Fibroblast of skin of left quadriceps (primary cell): ENCODE measurements at regions not wholly inside any gene's neighbourhood (a gene's known extent, or its start where the extent isn't known, plus 50 kb on each side); places are given as distances from the start of the nearest gene placed in this dataset.
"Not testable (repeated sequence)": the region's sequence is repeated elsewhere in the genome, so short reads cannot be mapped to it uniquely, and the experiment has no call there.

Experiments
- DNase-seq, 2 experiments: peaks; one replicate each; pipeline ENCODE4 v3.0.0-alpha.2; 2013; ENCODE audit warnings: low read depth in 2 of 2

DNA sequence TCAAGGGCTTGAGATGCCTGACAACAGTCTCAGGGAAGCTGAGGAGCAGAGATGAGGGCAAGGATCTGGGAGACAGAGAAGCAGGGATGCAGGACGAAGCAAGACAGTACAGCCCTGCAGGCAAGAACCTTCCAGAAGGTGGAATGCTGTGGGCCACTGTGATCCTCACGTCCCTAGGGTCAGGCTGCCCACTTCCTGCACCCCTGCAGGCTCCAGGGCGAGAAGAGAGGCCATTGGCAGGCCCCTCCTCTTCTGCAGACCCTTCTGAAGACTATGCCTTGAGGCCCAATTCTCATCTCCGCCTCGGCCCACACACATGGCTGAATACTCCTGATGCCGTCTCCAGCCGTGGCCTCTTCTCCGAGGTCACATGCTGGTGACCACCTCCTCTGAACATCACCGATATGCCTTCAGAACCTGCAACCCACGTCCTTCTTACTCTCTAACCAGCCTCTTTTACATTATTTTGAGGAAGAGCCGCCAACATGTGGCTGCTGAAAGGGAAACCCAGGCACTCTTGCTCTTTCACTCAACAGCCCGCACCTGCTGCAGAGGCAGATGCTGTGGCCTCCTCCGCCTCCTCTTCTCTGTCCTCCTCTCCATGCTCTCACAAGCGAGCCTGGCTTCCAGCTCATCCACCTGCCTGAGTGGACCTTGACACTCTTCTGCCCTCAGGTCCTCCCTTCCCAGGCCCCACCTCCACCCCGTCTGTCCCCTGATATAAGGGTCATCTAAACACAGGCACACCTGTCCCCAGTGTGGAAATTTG is 181.5 kb downstream of the IRX2 start:
- no peak for DNase-seq

DNA sequence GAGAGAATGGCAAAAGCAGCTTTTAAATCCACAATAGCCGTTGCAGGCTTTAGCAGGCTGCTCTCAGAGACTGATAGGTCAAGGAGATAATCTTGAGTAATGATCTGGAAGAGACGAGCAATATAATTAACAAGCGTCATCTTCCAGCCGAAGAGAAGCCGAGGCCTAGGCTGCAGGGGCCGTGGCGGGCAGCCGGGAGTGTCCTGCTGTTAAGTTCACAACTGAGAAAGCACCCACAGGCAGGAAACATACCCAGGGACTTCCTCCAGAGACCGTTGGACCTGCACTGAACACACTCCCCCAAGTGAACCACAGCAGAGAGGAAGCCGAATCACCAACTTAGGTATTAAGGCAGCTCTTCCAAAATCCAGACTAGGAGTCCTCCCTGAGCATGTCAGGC is 182.3 kb downstream of the IRX2 start:
- DNase-seq: no peak

DNA sequence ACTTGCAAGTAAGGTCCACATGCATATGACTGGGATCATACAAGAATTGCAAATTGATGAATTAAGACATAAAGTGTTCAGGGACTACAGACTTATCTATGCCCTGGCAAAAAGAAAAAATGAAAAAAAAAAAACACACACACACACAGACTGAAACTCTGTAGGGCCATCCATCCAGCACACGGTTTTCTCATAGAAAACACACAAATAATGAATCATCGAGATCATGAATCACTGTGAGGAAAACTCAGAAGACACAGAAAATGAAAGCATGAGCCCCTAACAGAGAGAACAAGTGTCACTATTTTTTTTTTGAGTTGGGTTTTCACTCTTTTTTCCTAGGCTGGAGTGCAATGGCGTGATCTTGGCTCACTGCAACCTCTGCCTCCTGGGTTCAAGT is 185.2 kb downstream of the IRX2 start:
- DNase-seq: no peak

DNA sequence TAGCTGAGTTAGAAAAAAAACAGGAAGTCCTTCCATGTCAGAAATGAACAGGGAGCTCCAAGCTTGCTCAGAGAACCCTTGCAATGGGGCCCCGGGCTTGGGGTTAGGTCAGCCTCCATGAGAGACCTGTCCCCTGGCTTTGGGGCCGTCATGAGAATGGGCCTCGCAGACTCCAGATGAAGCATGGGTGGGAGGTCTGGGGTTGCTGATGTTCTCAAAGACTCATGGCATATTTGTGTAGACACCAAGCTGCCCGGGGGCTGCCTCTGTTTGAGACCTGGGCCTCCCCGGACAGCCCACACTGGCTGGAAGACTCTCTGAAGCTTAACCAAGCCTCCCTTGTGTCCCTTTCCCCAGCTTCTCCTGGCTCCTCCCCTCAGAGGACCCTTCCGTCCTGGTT is 186.3 kb downstream of the IRX2 start:
- DNase-seq: no peak

DNA sequence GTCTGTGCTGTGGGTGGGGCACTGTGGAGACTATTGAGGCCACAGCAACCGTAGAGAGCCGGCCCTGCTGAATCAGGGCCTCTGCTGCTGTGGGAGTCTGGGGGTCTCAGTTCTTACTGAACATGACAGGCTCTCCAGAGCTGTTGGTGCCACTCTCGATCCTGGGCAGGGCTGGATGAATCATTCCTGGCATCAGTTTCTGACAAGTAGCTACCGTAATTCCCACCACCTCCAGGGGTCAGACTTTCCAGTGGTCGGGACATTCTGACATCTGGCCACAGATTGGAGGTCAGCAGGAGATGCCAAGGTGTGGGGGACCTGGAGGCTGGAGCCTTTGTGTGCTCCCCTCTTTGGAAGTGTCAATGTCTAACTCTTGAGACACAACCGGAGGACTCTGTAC is 188.4 kb downstream of the IRX2 start:
- no peak for DNase-seq

DNA sequence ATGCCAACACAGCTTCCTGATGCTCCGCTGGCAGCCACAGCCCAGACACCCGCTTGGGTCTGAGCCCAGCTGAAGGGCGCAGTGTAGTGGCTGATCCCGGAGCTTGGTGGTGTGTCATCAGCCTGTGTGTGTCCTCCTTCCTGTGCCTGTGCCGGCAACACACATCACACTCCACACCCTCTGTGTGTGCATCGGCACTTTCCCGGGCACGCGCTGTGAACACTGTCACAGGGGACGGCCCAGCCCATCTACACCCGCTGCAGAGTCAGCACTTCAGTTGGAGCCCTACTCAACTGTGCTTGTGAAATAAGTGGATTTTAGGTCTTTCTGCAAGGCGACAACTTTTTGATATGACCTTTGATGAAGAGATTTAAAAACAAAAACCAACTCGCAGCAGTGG is 189.4 kb downstream of the IRX2 start:
- DNase-seq: no peak

DNA sequence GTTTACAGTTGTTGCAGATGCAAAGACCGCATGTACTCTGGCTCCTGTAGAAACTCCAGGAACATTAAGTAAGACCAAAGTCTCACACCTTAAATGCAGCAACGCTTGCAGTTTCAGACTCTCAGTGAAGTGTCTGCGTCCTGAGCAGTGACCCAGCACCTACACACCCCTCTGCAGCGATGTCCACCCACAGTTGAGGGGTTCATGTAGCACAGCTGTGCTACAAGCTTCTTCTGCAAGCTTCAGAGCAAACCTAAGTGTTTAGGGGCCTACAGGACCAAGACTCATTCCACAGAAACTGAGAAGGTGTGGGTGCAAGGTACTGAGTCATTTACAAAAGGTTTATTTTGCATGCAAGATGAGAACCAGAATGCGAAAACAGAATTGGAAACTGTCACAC is 191.0 kb downstream of the IRX2 start:
- DNase-seq: no peak

DNA sequence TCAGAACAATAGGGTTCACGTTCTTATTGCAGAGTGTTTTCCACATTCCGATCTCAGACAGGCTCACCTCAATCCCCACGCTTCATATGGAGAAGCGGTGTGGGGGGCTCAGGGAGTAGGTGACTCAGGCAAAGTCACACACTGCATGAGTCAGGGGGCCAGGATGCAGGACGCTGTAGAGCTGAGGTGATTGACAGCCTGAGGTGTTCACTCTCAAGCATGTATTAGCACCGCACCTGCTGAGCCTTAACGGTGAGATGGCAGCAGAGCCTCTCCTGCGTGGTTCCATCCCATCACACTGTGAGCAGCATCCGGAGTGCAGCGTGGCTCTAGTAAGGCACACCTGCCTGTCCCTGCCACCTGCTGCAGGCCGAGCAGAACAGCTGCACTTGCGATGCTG is 194.0 kb downstream of the IRX2 start:
- no peak for DNase-seq

DNA sequence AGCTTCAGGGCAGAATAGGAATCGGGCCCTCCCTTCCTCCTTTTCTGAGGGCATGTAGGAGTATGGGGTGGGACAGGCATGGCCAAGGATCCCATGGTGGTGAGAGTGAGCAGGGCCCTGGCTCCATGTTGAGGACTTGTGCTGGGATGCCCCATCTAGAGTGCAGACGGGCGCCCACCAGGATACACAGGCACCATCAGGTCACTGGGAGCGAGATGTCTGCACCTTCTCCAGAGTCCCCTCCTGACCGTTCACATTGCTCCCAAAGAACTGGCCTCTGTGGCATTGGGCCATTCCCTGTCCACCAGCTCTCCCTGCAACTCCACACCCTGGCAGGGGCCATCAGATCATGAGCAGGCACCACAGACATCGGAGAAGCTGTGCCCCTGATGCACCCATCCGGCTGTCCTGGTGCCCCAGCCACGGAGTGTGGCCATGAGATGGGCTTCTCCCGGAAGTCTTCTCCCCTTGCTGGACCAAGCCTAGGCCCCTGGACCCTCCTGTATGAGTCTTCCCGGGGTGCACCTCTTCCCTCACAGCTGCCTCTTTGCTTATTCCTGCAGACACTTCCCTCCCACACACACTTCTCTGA is 195.0 kb downstream of the IRX2 start:
- DNase-seq: no peak

DNA sequence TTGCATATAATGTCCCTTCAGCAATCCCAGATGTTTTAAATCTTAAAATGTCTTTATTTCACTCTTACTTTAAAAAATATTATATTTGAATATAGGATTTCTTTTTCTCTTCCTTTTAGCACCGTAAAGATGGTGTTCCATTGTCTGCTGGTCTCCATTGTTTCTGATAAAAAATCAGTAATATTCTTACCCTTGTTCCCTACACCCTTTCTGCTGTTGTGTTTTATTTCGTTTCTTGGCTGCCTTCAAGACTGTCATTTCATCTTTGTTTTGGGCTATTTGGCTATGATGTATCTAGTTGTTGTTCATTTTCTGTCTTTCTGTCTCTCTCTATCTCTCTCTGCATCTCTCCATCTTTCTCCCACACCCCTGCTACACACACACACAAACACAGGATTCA is 197.9 kb downstream of the IRX2 start:
- no peak for DNase-seq

DNA sequence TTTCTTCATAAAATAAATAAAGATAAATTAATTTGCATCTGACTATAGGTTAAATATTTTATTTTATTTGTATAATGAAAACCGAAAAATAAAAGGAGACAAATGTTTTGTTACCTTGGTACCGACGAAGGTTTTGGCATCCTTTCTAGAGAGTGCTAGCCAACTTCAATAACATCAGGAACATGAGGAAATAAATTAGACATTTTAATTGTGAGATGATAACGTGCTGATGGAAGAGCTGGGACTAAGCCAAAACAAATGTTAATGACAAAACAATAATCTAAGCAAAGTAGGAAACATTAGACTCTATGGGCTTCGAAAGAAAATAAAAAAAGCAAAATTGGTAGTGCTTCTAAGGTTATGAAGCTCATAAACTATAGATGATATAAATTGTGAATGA is 201.0 kb downstream of the IRX2 start:
- no peak for DNase-seq

DNA sequence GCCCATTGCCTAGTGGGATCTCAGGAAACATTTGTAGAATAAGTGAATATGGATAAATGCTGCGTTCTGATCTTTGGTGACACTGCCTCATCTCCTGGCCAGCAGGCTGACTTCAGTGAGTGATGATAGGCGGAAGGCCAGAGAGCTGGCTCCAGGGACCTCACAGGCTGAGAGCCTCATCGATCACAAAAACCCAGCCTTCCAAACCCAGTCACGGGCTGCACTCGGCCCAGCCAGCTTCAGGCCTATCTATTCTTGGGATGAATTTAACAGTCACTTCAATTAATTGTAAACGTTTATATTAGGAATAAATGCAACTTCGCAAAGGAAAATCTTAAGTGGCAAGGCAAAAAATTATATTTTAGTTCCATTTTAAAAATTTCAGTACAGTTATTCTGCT is 201.6 kb downstream of the IRX2 start:
- no peak for DNase-seq

DNA sequence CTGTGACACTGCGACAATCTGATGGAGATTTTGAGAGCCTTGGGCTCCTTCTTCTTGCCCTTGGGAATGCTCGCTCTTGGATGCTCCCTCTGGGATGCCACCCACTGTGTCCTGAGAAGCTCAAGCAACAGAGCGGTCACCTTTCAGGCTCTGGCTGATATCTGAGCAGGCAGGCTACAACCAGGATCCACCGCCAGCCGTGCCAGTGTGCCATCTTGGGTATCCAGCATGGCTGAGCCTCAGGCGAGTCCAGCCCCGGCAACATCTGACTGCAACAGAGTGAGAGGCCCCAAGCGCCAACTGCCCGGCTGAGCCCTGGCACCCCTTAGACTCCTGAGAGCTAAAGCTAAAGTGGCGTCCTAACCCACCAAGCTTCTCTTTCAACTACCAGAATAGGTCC is 202.1 kb downstream of the IRX2 start:
- no peak for DNase-seq

DNA sequence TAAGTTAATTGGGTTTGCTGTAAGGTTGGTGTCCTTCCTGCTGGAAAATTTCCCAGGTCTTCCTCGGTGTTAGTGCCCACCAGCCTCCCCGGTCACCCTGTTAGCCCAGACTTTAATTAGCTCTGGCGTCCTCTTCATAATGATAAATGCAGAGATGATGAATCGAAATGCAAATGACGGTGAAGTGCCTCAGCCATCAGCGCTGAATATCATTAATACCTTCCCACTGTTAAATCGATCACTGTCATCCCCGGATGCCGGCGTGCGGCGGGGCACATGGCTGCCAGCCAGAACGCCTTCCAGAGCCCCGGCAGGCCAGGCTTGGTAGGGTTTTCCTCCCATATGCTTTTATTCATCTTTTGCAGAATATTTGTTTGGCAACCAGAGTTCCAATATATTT is 204.5 kb downstream of the IRX2 start:
- DNase-seq: no peak

DNA sequence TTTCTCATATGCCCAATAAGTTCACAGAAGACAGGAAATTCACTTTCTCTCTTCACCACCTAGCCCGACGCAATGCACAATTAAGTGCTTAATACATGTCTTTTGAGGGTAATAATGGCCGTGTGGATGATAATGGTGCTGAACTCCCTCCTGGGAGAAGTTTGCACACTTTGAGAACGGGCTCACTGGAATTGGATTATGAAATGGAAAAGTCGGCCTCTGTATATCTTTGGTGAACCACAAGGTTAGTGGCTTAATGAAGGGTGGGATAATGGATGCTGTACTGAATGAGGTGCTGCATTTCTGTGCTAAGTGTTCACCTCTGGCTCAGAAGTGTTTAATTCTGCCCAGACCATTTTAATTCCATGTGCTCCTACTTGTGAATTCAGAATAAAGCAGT is 207.5 kb downstream of the IRX2 start:
- no peak for DNase-seq

DNA sequence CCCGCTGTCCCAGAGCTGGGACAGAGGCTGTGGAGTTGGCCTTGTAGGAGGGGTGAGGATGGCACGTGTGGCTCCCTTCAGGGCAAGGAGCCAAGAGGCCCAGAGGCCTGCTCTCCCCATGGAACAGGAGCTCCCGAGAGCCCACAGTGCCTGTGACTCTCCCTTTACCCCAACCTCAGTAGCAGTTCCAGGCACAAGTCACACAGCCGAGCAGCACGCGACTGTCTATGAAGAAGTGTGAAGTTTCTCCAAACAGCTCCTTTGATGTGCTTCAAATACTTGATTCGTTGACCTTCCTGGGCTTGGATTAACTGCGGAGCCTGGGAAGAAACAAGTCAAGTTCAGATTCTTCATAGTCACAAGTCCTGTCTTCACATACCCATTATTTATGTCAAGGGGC is 208.7 kb downstream of the IRX2 start:
- no peak for DNase-seq

DNA sequence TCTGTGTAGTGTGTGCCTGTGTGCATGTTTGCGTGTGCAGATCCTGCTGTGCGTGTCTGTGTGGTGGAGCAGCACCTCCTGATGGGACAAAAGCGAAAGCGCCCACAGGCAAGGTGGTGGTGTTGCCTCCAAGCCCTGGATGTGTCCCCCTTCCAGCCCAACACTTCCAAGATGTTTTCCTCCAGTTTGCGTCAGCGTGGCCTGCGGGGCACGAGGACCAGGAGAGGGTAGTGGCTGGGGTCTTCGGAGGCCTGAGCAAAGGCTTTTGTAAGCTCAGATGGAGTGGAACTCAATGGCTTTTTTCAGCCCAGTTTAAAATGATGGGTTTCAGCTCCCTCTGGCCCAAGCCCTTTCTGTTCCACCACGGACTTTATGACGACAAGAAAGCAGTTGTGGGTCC is 209.5 kb downstream of the IRX2 start:
- DNase-seq: no peak

DNA sequence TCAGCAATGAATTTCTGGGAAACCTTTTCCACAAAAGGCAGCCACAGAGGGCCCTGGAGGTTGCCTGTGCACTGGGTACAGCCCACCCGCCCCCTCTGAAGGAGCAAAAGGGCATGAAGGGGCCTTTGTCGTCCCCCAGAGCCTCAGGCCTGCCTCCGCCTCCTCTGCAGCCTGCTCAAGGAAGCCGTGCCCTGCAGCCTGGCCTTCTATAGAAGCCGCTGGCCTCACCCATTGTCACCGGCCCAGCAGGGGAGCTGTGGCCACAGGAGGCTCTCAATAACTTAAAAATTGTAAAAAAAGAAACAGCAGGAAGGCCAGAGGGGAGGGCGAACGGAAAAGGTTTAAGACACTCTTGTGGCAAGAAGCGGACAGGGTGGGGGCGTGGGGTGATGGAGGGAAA is 213.3 kb downstream of the IRX2 start:
- no peak for DNase-seq

DNA sequence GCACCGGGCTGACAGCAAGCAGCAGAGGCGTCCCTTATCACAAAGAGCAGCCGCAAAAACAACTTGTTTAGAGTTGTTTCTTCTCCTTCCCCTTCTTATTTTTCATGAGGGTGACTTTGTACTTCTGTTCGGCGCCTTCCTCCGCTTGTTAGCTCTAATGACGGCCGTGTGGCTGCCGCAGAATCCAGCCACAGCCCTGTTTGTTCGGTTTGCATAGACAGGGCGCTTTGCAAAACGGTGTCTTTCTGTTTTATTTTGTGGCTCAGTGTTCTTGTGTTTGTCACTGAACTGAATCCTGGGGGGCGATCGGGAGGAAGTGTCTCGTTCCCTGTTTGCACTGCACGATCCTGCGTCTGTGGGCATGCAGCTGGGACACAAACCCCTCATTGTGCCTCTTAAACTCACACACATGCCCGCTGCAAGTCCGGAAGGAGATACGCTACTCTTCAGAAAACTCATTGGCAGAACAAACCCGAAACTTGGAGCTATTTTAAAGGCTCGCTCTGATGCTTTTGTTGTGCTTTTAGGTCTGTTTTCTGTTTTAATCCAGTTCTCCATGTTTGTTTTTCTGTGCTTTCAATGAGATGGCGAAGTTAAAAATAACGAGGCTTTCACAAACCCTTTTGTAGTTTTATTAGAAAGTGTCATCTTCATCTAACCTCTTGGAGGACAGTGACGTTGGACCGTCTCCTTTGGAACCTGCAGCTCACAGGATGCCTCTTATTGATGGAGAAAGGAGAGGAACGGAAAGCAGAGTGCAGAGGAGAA is 213.9 kb downstream of the IRX2 start:
- DNase-seq: no peak

DNA sequence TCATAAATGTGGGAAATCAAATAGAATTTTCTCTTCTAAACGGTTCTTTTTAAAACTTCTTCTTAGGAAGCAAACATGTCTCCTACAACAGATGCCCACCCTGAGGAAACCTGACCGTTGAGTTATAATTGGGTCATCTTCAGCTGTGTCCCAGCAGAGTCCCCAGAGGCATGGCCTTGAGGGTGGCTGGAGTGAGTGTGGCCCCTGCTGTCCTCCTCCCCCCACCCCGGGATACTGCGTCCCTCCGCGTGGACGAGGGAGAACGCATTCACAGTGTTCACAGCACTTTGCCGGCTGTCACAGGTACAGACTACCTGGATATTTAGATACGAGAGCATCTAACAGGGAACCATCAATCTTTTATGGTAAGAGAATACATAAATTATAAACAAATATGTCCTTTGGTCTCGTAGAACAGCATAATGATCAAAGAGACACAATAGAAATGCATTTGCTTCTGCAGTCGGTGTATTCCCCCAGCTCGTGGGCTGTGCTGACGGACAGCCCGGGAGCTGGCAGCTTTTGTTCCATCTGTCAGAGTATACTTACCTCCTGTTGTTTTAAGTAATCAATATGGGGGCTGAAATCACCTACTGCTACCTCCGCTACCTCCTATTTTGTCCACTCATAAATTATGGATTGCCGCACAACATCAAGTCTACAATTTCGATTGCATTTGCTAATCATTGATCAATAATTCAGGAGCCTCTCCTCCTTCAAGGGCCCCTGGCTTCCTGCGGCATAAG is 214.7 kb downstream of the IRX2 start:
- DNase-seq: no peak

DNA sequence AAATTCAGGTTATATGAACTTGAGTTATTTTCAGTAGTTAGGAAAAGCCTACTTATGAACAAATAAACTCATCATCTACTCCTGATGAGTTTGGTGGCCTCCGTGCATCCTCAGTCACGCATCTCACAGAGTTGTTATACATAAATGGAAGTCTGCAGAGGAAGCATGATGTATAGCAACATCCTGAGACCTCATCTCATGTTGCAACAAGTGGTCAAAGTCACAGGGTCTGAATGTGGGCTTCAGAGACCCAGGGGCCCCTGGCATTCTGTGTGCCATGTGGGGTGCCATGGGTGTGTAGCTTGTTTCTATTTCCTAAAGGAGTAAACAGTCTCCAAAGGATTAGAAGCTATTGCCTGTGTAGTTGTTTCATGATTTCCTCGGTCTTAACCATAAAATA is 216.5 kb downstream of the IRX2 start:
- DNase-seq: no peak

DNA sequence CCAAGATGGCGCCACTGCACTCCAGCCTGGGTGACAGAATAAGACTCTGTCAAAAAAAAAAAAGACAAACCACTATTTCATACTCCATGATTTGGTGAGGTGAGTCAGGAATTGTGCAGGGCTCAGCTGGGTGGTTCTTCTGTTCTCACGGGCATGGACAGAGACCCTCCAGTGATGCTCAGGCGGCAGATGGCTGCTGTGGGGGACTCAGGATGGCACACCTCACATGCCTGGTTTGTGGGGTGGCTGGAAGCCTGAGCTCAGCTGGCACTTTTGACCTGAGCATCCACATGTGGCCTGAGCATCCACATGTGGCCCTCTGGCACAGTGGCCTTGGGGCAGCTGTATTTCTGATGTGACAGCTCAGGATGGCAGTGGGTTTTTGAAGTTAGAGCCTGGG is 217.2 kb downstream of the IRX2 start:
- no peak for DNase-seq

DNA sequence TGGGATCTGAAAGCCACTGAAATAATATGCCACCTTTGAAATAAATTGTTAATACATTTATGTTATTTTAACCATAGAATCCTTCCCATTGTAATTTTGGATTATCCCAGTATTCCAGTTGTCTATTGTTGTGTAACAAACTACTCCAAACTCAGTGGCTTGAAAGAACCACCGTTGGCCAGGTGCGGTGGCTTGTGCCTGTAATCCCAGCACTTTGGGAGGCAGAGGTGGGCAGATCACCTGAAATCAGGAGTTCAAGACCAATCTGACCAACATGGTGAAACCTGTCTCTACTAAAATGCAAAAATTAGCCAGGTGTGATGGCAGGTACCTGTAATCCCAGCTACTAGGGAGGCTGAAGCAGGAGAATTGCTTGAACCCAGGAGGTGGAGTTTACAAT is 217.6 kb downstream of the IRX2 start:
- DNase-seq: not testable (repeated sequence)
